ENCODE measurements at regions not wholly inside any gene's neighbourhood (a gene's known extent, or its start where the extent isn't known, plus 50 kb on each side); places are given as distances from the start of the nearest gene placed in this dataset.

GRCh38 chr18:56409736-56410135 is 228.7 kb downstream of the TXNL1 start:
- no peak for DNase-seq
- Mint-ChIP-seq H3K36me3 (ENCODE audit: low read depth) (no peaks in the 10 kb centered on the region), H3K4me1 (no peaks in the 10 kb centered on the region), H3K27ac (no peak overlapping the region), H3K9me3 (peaks cover 3% of the 10 kb centered on the region), H3K4me3 (no peak overlapping the region), H3K27me3 (no peaks in the 10 kb centered on the region)
- POLR2A ChIA-PET: no interaction called here
- CTCF ChIA-PET: no interaction called here

- Mint-ChIP-seq H3K36me3 (ENCODE audit: low read depth) (no peaks in the 10 kb centered on the region), H3K27me3 (no peaks in the 10 kb centered on the region), H3K27ac (no peak overlapping the region), H3K4me1 (no peaks in the 10 kb centered on the region), H3K9me3 (no peaks in the 10 kb centered on the region), H3K4me3 (no peak overlapping the region)
- ChIA-PET POLR2A (no interaction called here), CTCF (no interaction called here)
- DNase-seq: no peak
These were observed 230.7 kb downstream of the TXNL1 start for GRCh38 chr18:56407646-56408180.

DNA sequence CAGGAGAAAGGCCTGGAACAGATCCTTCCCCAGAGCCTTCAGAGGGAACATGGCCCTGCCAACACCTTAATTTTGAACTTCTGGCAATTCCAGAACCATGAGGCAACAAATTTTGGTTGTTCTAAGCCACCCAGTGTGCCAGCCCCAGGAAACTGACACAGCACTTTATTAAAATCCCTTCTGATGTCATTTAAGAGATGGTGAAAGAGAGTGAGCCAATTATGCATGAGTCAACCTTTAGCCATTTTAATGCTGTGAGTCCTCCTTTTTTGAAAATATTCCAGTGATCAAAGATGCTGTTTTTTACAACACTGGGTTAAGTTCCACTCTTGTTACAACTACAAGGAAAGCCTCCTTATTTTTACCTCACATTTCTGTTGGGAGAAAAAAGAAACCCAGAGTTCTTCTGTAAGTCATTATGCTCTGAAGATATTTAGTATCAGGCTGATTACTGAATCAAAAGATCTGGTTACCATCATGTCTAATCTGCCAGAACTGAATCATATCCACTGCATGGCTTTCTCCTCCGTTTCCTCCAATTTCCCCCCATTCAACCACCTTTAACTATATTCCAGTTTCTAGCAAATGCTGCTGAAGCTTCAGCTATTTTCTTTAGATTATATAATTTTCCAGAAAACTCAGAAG is 235.4 kb downstream of the TXNL1 start:
- no peaks in the 10 kb centered on the region for H3K36me3 Mint-ChIP-seq (ENCODE audit: low read depth)
- no peak for DNase-seq
- H3K4me3 Mint-ChIP-seq: no peak overlapping the region
- ChIA-PET POLR2A (no interaction called here), CTCF (no interaction called here)
- H3K27ac Mint-ChIP-seq: no peak overlapping the region
- H3K9me3 Mint-ChIP-seq: no peaks in the 10 kb centered on the region
- no peaks in the 10 kb centered on the region for H3K27me3 Mint-ChIP-seq
- no peaks in the 10 kb centered on the region for H3K4me1 Mint-ChIP-seq

DNA sequence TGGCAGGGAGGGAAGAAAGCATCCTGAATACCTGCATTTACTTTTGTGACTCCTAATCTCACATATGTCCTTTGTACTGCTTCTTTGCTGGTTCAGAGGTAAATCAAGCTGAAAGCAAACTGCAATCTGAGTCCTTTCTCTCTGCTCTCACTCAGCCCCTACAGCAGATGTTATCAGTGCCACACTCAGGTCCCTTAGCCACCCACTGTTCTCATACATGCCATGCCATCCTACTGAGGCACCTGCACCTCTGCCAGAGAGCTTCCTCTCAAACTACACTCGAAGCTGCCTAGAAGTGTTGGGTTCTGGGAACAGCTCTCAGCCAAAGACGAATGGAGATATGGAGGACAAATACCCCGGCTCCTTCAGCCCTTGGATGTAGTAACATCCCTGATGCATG is 244.5 kb downstream of the TXNL1 start:
- Mint-ChIP-seq H3K27ac (no peak overlapping the region), H3K4me1 (no peaks in the 10 kb centered on the region), H3K27me3 (no peaks in the 10 kb centered on the region), H3K9me3 (no peaks in the 10 kb centered on the region), H3K36me3 (ENCODE audit: low read depth) (no peaks in the 10 kb centered on the region), H3K4me3 (no peak overlapping the region)
- POLR2A ChIA-PET: no interaction called here
- CTCF ChIA-PET: no interaction called here
- no peak for DNase-seq

DNA sequence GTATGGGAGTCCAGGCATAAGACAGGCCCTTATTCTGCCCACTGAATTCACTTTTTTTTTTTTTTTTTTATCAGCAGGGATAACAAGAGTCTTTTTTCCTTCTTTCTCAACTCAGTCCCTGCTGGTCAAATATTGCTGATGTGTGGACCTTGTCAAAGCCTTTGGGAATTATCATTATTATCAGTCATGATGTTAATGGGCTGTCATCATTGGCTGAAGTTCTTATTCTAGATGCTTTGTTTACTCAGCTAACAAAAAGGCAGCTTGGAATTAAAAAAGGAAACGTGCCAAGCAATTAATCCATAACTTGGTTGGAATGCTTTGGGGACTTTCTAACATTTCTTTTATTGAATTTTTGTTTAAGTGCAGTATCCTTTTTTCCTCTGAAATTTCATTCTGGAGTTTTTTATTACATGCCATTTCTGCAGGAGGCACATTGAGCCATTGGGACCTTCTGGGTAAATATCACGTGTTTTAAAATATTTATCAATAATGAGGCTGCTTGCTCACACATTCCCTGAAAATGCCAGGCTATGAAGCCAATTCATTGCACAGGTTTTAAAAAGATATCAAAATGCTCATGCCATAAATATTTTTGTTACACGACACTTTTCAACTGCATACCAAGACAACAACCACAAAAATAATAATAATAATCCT is 246.3 kb downstream of the TXNL1 start:
- Mint-ChIP-seq H3K4me1 (no peaks in the 10 kb centered on the region), H3K36me3 (ENCODE audit: low read depth) (no peaks in the 10 kb centered on the region), H3K27ac (no peak overlapping the region), H3K27me3 (no peaks in the 10 kb centered on the region), H3K4me3 (no peak overlapping the region), H3K9me3 (no peaks in the 10 kb centered on the region)
- no peak for DNase-seq
- CTCF ChIA-PET: no interaction called here
- POLR2A ChIA-PET: no interaction called here

GRCh38 chr18:56390626-56391025 is 247.8 kb downstream of the TXNL1 start:
- DNase-seq: no peak
- Mint-ChIP-seq H3K4me1 (no peaks in the 10 kb centered on the region), H3K4me3 (no peak overlapping the region), H3K36me3 (ENCODE audit: low read depth) (no peaks in the 10 kb centered on the region), H3K9me3 (no peaks in the 10 kb centered on the region), H3K27ac (no peak overlapping the region), H3K27me3 (no peaks in the 10 kb centered on the region)
- POLR2A ChIA-PET: no interaction called here
- CTCF ChIA-PET: no interaction called here

GRCh38 chr18:56389190-56389589 is 249.2 kb downstream of the TXNL1 start:
- Mint-ChIP-seq H3K4me3 (no peak overlapping the region), H3K4me1 (no peaks in the 10 kb centered on the region), H3K9me3 (no peaks in the 10 kb centered on the region), H3K27ac (no peak overlapping the region), H3K27me3 (no peaks in the 10 kb centered on the region), H3K36me3 (ENCODE audit: low read depth) (no peaks in the 10 kb centered on the region)
- ChIA-PET POLR2A (no interaction called here), CTCF (no interaction called here)
- no peak for DNase-seq

- no peaks in the 10 kb centered on the region for H3K36me3 Mint-ChIP-seq (ENCODE audit: low read depth)
These were observed 249.8 kb downstream of the TXNL1 start for GRCh38 chr18:56388571-56388970.

GRCh38 chr18:56386856-56387255 is 251.5 kb downstream of the TXNL1 start:
- CTCF ChIA-PET: no interaction called here
- Mint-ChIP-seq H3K36me3 (ENCODE audit: low read depth) (no peaks in the 10 kb centered on the region), H3K4me3 (no peak overlapping the region)

More at GRCh38 chr18:56388571-56388970, 249.8 kb downstream of the TXNL1 start:
- Mint-ChIP-seq H3K9me3 (no peaks in the 10 kb centered on the region), H3K4me3 (no peak overlapping the region), H3K4me1 (no peaks in the 10 kb centered on the region), H3K27me3 (no peaks in the 10 kb centered on the region), H3K27ac (no peak overlapping the region)
- DNase-seq: no peak
- ChIA-PET CTCF (no interaction called here), POLR2A (no interaction called here)

DNA sequence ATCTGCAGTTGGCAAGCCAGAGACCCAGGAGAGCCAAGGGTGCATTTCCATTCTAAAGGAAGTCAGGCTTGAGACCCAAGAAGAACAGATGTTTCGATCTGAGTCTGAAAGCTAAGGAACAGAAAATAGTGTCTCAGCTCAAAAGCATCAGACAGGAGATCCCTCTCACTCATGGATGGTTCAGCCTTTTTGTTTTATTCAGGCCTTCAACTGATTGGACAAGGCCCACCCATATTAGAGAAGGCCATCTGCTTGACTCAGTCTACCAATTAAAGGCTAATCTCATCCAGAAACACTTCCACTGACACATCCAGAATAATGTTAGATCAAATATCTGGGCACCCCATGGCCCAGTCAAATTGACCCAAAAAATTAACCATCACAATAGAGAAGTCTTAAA is 255.0 kb downstream of the TXNL1 start:
- no peak for DNase-seq
- Mint-ChIP-seq H3K4me3 (no peak overlapping the region), H3K36me3 (ENCODE audit: low read depth) (no peaks in the 10 kb centered on the region), H3K27me3 (no peaks in the 10 kb centered on the region), H3K27ac (no peak overlapping the region), H3K4me1 (no peaks in the 10 kb centered on the region), H3K9me3 (no peaks in the 10 kb centered on the region)
- POLR2A ChIA-PET: no interaction called here
- CTCF ChIA-PET: no interaction called here

More at GRCh38 chr18:56386856-56387255, 251.5 kb downstream of the TXNL1 start:
- Mint-ChIP-seq H3K27me3 (no peaks in the 10 kb centered on the region), H3K27ac (no peak overlapping the region), H3K9me3 (no peaks in the 10 kb centered on the region), H3K4me1 (no peaks in the 10 kb centered on the region)
- POLR2A ChIA-PET: no interaction called here
- DNase-seq: no peak

GRCh38 chr18:56382541-56382940 is 255.9 kb downstream of the TXNL1 start:
- H3K9me3 Mint-ChIP-seq: no peaks in the 10 kb centered on the region
- no peaks in the 10 kb centered on the region for H3K27me3 Mint-ChIP-seq
- H3K27ac Mint-ChIP-seq: no peak overlapping the region
- POLR2A ChIA-PET: no interaction called here
- no peak for DNase-seq
- H3K4me3 Mint-ChIP-seq: no peak overlapping the region
- H3K36me3 Mint-ChIP-seq (ENCODE audit: low read depth): no peaks in the 10 kb centered on the region
- H3K4me1 Mint-ChIP-seq: no peaks in the 10 kb centered on the region
- CTCF ChIA-PET: no interaction called here

DNA sequence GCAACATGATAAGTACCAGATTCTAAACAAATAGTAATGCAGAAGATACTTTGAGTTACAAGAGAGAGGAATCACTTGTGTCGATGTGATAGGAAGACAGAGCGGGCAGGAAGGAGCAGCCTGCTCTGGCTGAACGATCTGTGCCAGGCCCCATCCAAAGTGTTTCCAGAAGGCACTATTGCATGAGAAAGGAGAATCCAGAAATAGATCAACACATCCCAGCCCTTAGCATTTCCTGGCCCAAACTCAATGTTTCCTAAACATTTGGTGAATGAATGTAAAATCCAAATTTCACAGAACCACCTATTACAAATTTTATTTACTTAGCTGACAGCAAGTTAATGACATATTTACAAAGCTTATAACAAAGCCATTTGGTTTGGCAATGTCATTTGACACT is 257.2 kb downstream of the TXNL1 start:
- Mint-ChIP-seq H3K4me1 (no peaks in the 10 kb centered on the region), H3K27me3 (no peaks in the 10 kb centered on the region), H3K36me3 (ENCODE audit: low read depth) (no peaks in the 10 kb centered on the region), H3K27ac (no peak overlapping the region), H3K4me3 (no peak overlapping the region), H3K9me3 (no peaks in the 10 kb centered on the region)
- ChIA-PET CTCF (no interaction called here), POLR2A (no interaction called here)
- DNase-seq: no peak

- ChIA-PET CTCF (no interaction called here), POLR2A (no interaction called here)
- H3K36me3 Mint-ChIP-seq (ENCODE audit: low read depth): no peaks in the 10 kb centered on the region
- H3K4me1 Mint-ChIP-seq: no peaks in the 10 kb centered on the region
- DNase-seq: no peak
- H3K27me3 Mint-ChIP-seq: no peaks in the 10 kb centered on the region
- no peaks in the 10 kb centered on the region for H3K9me3 Mint-ChIP-seq
- H3K27ac Mint-ChIP-seq: no peak overlapping the region
- no peak overlapping the region for H3K4me3 Mint-ChIP-seq
These were observed 257.7 kb downstream of the TXNL1 start for GRCh38 chr18:56380685-56381084.

DNA sequence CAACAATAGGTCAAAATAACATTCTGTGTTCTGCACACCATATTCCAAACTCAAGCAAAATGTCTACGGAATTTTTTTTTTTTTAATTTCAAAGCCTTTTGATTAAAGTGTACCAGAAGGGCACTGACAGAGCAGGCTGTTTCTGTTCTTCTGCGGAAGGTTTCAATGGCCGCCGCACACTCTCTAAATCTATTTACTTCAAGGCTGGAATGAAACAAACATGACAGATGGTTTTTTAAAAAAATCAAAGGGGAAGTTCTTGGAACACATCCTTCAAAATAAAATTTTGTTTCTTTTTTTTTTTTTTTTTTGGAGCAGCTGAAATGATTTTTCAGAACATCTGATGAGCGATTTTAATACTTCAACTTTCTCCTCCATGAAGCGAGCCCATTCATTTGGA is 259.1 kb downstream of the TXNL1 start:
- Mint-ChIP-seq H3K36me3 (ENCODE audit: low read depth) (no peaks in the 10 kb centered on the region), H3K27me3 (no peaks in the 10 kb centered on the region), H3K4me3 (no peak overlapping the region), H3K9me3 (no peaks in the 10 kb centered on the region), H3K27ac (no peak overlapping the region), H3K4me1 (no peaks in the 10 kb centered on the region)
- no peak for DNase-seq
- CTCF ChIA-PET: no interaction called here
- POLR2A ChIA-PET: no interaction called here
